ENCODE measurements at regions not wholly inside any gene's neighbourhood (a gene's known extent, or its start where the extent isn't known, plus 50 kb on each side); places are given as distances from the start of the nearest gene placed in this dataset.

DNA sequence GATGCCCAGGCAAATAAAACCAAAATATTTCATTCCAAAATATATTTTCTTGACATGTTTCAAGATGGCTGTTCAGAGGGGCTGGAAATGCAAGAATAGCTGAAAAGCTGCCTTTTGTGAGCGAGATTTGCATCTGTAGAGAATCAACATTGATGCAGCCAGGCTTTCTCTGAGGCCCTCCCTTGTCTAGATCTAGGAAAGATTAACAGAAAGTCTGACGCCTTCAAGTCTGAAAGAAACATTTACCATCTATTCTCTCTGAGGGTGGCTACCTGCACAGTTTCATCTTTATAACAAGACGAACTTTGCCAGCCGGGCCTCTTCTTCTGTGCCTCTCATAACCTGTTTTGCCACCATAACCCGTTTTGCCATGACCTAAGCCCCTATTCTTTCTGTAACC lies 170.2 kb downstream of the AKR1D1 start:
- ChIA-PET POLR2A (no interaction called here), CTCF (no interaction called here), RAD21 (ENCODE audit: low non-redundant PET in 1 of 2, low total read pairs in 2 of 2, uncharacterized antibody in 2 of 2, unreplicated experiment in 2 of 2) (no interaction called here)
- no peak overlapping the region for H3K4me2 ChIP-seq (ENCODE audit: low read length)
- no TSS peak for BruUV-seq (replicated peaks)
- H3K4me3 ChIP-seq (replicated peaks in 1 of 2; ENCODE audit: low read depth in 1 of 2, low read length in 2 of 2) = no peak overlapping the region
- H3K9me2 ChIP-seq (ENCODE audit: insufficient read depth) = no peaks in the 10 kb centered on the region
- H3K36me3 ChIP-seq (ENCODE audit: control insufficient read depth in 1 of 2, insufficient read depth in 2 of 2, low read length in 2 of 2) = no peaks in the 10 kb centered on the region
- H3K9me3 ChIP-seq (ENCODE audit: control insufficient read depth in 1 of 2, insufficient read depth in 1 of 2, low read depth in 1 of 2, low read length in 2 of 2) = peaks cover 0 to 7% of the 10 kb centered on the region in 2 experiments; a peak in 2 of 4 replicates
- H3K9ac ChIP-seq (ENCODE audit: low read length) = no peak overlapping the region
- H3K4me1 ChIP-seq (ENCODE audit: control insufficient read depth in 1 of 2, insufficient read depth in 2 of 2, low read length in 2 of 2) = no peaks in the 10 kb centered on the region
- DNase-seq (ENCODE audit: low read depth, low spot score) (no peak), ATAC-seq (no peak)
- no peaks in the 10 kb centered on the region for H3K79me2 ChIP-seq (ENCODE audit: insufficient read depth, low read length)
- TF ChIP-seq, protein P1, sequence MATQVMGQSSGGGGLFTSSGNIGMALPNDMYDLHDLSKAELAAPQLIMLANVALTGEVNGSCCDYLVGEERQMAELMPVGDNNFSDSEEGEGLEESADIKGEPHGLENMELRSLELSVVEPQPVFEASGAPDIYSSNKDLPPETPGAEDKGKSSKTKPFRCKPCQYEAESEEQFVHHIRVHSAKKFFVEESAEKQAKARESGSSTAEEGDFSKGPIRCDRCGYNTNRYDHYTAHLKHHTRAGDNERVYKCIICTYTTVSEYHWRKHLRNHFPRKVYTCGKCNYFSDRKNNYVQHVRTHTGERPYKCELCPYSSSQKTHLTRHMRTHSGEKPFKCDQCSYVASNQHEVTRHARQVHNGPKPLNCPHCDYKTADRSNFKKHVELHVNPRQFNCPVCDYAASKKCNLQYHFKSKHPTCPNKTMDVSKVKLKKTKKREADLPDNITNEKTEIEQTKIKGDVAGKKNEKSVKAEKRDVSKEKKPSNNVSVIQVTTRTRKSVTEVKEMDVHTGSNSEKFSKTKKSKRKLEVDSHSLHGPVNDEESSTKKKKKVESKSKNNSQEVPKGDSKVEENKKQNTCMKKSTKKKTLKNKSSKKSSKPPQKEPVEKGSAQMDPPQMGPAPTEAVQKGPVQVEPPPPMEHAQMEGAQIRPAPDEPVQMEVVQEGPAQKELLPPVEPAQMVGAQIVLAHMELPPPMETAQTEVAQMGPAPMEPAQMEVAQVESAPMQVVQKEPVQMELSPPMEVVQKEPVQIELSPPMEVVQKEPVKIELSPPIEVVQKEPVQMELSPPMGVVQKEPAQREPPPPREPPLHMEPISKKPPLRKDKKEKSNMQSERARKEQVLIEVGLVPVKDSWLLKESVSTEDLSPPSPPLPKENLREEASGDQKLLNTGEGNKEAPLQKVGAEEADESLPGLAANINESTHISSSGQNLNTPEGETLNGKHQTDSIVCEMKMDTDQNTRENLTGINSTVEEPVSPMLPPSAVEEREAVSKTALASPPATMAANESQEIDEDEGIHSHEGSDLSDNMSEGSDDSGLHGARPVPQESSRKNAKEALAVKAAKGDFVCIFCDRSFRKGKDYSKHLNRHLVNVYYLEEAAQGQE (IDR thresholded peaks at IDR 0.05; ENCODE audit: low read depth) = no peak
- TF ChIP-seq, protein P2, sequence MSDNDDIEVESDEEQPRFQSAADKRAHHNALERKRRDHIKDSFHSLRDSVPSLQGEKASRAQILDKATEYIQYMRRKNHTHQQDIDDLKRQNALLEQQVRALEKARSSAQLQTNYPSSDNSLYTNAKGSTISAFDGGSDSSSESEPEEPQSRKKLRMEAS (IDR thresholded peaks at IDR 0.05) = no peak
- TF ChIP-seq EGR1 (IDR thresholded peaks at IDR 0.05; ENCODE audit: low read depth) = no peak
- no peak for TF ChIP-seq CEBPB (IDR thresholded peaks at IDR 0.05; ENCODE audit: low read depth)
- TF ChIP-seq TCF7L2 (IDR thresholded peaks at IDR 0.05; ENCODE audit: borderline replicate concordance, extremely low read depth, insufficient read depth, insufficient read length) = no peak
- no peak for TF ChIP-seq EZH2phosphoT487 (IDR thresholded peaks at IDR 0.05; ENCODE audit: borderline replicate concordance)
- TF ChIP-seq SIN3A (IDR thresholded peaks at IDR 0.05; ENCODE audit: low read depth) = no peak
- TF ChIP-seq RAD21 (IDR thresholded peaks at IDR 0.05; ENCODE audit: low read depth) = no peak
- no peak for TF ChIP-seq ELF1 (IDR thresholded peaks at IDR 0.05; ENCODE audit: borderline replicate concordance, low read depth)
- no peak for TF ChIP-seq CTCF (IDR thresholded peaks at IDR 0.05 in 2 of 3, conservative IDR thresholded peaks at IDR 0.05 in 1 of 3; ENCODE audit: borderline replicate concordance in 1 of 3, insufficient read depth in 1 of 3, low read depth in 2 of 3, low read length in 2 of 3)
- TF ChIP-seq ZNF274 (IDR thresholded peaks at IDR 0.05; ENCODE audit: low read depth, low read length) = no peak
- no peak for TF ChIP-seq SRF (IDR thresholded peaks at IDR 0.05; ENCODE audit: low read depth)
- TF ChIP-seq POLR2A (IDR thresholded peaks at IDR 0.05; ENCODE audit: borderline replicate concordance, extremely low read depth, insufficient read depth, insufficient read length) = no peak
- TF ChIP-seq POLR2AphosphoS5 (IDR thresholded peaks at IDR 0.05; ENCODE audit: low read depth, low read length) = no peak
- TF ChIP-seq YY1 (IDR thresholded peaks at IDR 0.05; ENCODE audit: extremely low read depth, insufficient replicate concordance, low read depth, low read length) = no peak
- TF ChIP-seq CBX3 (IDR thresholded peaks at IDR 0.05; ENCODE audit: low read depth) = no peak
- TF ChIP-seq JUND (IDR thresholded peaks at IDR 0.05) = no peak
- H3K27ac ChIP-seq (ENCODE audit: low read depth, low read length) = no peak overlapping the region
- no peaks in the 10 kb centered on the region for H3K27me3 ChIP-seq (ENCODE audit: insufficient read depth, low read length)
- intact Hi-C loops (cut with micrococcal nuclease) = no loop called here
- H4K20me1 ChIP-seq (ENCODE audit: insufficient read depth) = no peaks in the 10 kb centered on the region
- H2AFZ ChIP-seq (ENCODE audit: low read depth, low read length, poor library complexity, severe bottlenecking) = no peak overlapping the region

Data from HCT116 (cell line).